A673 (cell line): ENCODE measurements at regions not wholly inside any gene's neighbourhood (a gene's known extent, or its start where the extent isn't known, plus 50 kb on each side); places are given as distances from the start of the nearest gene placed in this dataset.

Experiments used
- CTCF ChIP-seq: fragments of 300-800, 200-600 bp; sonication (generic); conservative IDR thresholded peaks from 2 replicates; pipeline ENCODE4 v1.5.1; 2017; ENCODE audit warnings: low read depth, mild to moderate bottlenecking, antibody characterized with exemption, low read length, moderate library complexity, mixed read lengths
- EZH2 ChIP-seq: fragments of 200-600 bp; sonication (generic); IDR thresholded peaks from 2 replicates; pipeline ENCODE4 v1.6.1; 2017; ENCODE audit warnings: borderline replicate concordance, low read depth, mild to moderate bottlenecking, mixed read lengths, antibody characterized with exemption, low read length; ENCODE audit not compliant: poor library complexity, severe bottlenecking

GRCh38 chr6:134828641-134829040, 121.3 kb downstream of the ALDH8A1 start:
- TF ChIP-seq CTCF (no peak), EZH2 (no peak)
